ENCODE measurements at regions not wholly inside any gene's neighbourhood (a gene's known extent, or its start where the extent isn't known, plus 50 kb on each side); places are given as distances from the start of the nearest gene placed in this dataset.

GRCh38 chr1:199383793-199384192 lies 643.7 kb upstream of the NR5A2 start:
- intact Hi-C loops (cut with DNase I), result no loop called here

GRCh38 chr1:199394856-199395255 lies 632.7 kb upstream of the NR5A2 start:
- no peak overlapping the region for H3K27ac ChIP-seq

More at GRCh38 chr1:199383793-199384192, 643.7 kb upstream of the NR5A2 start:
- DNase-seq, result no peak
- H3K9me3 ChIP-seq, result no peaks in the 10 kb centered on the region
- no peaks in the 10 kb centered on the region for H3K4me1 ChIP-seq
- H3K4me3 ChIP-seq (replicated peaks in 1 of 3), result no peak overlapping the region
- H3K36me3 ChIP-seq, result no peaks in the 10 kb centered on the region
- H3K27ac ChIP-seq, result no peak overlapping the region
- TF ChIP-seq, protein P1, sequence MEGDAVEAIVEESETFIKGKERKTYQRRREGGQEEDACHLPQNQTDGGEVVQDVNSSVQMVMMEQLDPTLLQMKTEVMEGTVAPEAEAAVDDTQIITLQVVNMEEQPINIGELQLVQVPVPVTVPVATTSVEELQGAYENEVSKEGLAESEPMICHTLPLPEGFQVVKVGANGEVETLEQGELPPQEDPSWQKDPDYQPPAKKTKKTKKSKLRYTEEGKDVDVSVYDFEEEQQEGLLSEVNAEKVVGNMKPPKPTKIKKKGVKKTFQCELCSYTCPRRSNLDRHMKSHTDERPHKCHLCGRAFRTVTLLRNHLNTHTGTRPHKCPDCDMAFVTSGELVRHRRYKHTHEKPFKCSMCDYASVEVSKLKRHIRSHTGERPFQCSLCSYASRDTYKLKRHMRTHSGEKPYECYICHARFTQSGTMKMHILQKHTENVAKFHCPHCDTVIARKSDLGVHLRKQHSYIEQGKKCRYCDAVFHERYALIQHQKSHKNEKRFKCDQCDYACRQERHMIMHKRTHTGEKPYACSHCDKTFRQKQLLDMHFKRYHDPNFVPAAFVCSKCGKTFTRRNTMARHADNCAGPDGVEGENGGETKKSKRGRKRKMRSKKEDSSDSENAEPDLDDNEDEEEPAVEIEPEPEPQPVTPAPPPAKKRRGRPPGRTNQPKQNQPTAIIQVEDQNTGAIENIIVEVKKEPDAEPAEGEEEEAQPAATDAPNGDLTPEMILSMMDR (IDR thresholded peaks at IDR 0.05), result no peak
- TF ChIP-seq POLR2A (IDR thresholded peaks at IDR 0.05), result no peak
- no peaks in the 10 kb centered on the region for H3K27me3 ChIP-seq

DNA sequence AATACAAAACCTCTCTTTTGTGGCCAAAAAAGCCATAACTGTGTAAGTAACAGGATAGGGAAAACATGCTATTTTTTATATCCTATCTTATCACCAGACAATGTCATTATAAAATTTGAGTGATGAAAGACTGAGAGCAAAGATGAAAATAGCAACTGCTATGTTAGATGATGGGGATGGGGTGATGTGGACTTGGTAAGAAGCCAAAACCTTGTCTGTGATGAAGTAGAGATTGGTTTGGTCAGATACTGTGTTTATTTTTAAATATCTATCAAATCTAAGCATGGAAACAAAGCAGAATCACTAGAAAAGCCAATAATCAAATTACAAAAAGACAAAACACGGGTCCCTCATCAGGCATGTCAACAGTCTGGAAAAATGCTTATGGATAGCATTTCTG lies 631.1 kb upstream of the NR5A2 start:
- no peaks in the 10 kb centered on the region for H3K9me3 ChIP-seq
- H3K36me3 ChIP-seq, result no peaks in the 10 kb centered on the region
- WGBS, 2 donors, result 62 to 74% methylated on average over 1 of the region's 1 CpG
- H3K27me3 ChIP-seq, result no peaks in the 10 kb centered on the region
- no peak for DNase-seq
- intact Hi-C loops (cut with DNase I), result no loop called here
- no peaks in the 10 kb centered on the region for H3K4me1 ChIP-seq
- no peak overlapping the region for H3K27ac ChIP-seq
- H3K4me3 ChIP-seq (replicated peaks in 1 of 3), result no peak overlapping the region
- TF ChIP-seq, protein P1 (IDR thresholded peaks at IDR 0.05), result no peak
- TF ChIP-seq POLR2A (IDR thresholded peaks at IDR 0.05), result no peak

More at GRCh38 chr1:199394856-199395255, 632.7 kb upstream of the NR5A2 start:
- 92 to 97% methylated on average over 3 of the region's 3 CpGs for WGBS, 2 donors
- DNase-seq, result no peak
- Histone ChIP-seq H3K4me3 (replicated peaks in 1 of 3) (no peak overlapping the region), H3K9me3 (no peaks in the 10 kb centered on the region), H3K36me3 (no peaks in the 10 kb centered on the region), H3K27me3 (no peaks in the 10 kb centered on the region), H3K4me1 (no peaks in the 10 kb centered on the region)
- no peak for TF ChIP-seq POLR2A (IDR thresholded peaks at IDR 0.05)
- TF ChIP-seq, protein P1 (IDR thresholded peaks at IDR 0.05), result no peak
- intact Hi-C loops (cut with DNase I), result no loop called here

DNA sequence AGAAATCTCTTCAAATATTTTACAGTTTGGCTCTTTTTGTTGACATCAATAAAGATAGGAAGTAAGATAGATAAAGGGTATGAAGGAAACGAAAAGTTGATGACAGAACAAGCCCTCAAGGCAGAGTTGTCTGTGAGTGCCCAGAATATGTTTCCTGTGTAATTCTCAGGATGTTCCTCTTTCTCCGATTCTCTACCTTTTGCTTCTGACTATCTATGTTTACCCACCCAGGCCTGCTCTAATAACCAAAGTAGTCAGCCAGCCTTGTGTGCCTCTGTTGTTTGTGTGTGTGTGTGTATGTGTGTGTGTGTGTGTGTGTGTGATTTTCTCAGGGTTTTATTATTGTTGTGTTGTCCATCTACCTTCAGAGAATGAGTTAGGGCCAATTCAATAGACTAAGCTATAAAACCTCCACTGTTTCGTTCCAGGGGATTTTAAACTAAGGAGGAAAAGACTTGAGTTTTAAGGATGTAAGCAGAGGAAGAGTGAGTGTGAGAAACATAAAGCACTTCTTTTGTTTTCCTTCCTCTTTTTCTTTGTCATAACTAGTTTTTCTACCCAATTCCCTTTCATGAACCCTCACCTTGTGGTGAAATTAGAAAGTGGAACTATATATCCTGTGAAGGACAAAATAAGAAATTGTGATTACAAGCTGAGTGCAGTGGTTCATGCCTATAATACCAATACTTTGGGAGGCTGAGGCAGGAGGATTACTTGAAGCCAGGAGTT lies 627.4 kb upstream of the NR5A2 start:
- Histone ChIP-seq H3K27me3 (no peaks in the 10 kb centered on the region), H3K9me3 (no peaks in the 10 kb centered on the region), H3K27ac (no peak overlapping the region), H3K36me3 (no peaks in the 10 kb centered on the region), H3K4me1 (no peaks in the 10 kb centered on the region), H3K4me3 (replicated peaks in 1 of 3) (no peak overlapping the region)
- TF ChIP-seq POLR2A (IDR thresholded peaks at IDR 0.05), result no peak
- TF ChIP-seq, protein P1 (IDR thresholded peaks at IDR 0.05), result no peak
- 73 to 74% methylated on average over 3 of the region's 3 CpGs for WGBS, 2 donors
- intact Hi-C loops (cut with DNase I), result no loop called here
- no peak for DNase-seq

GRCh38 chr1:199403531-199404116 lies 623.9 kb upstream of the NR5A2 start:
- no peak overlapping the region for H3K27ac ChIP-seq
- no peak overlapping the region for H3K4me3 ChIP-seq (replicated peaks in 1 of 3)
- no peaks in the 10 kb centered on the region for H3K4me1 ChIP-seq
- 77 to 82% methylated on average over 1 of the region's 1 CpG for WGBS, 2 donors
- H3K27me3 ChIP-seq, result no peaks in the 10 kb centered on the region
- no peak for DNase-seq
- no peak for TF ChIP-seq POLR2A (IDR thresholded peaks at IDR 0.05)
- TF ChIP-seq, protein P1 (IDR thresholded peaks at IDR 0.05), result no peak
- H3K36me3 ChIP-seq, result no peaks in the 10 kb centered on the region
- intact Hi-C loops (cut with DNase I), result no loop called here
- H3K9me3 ChIP-seq, result no peaks in the 10 kb centered on the region

Data from thyroid gland (tissue), 4 donors.